HG03558 (cell line): ENCODE measurements at regions not wholly inside any gene's neighbourhood (a gene's known extent, or its start where the extent isn't known, plus 50 kb on each side); places are given as distances from the start of the nearest gene placed in this dataset.

Source experiments
- ATAC-seq: cut with Tn5 transposase; IDR thresholded peaks from one replicate; pipeline ENCODE4 v1.9.1; 2021; ENCODE audit warnings: moderate number of reproducible peaks; ENCODE audit not compliant: unreplicated experiment; ENCODE audit errors: extremely low read depth

DNA sequence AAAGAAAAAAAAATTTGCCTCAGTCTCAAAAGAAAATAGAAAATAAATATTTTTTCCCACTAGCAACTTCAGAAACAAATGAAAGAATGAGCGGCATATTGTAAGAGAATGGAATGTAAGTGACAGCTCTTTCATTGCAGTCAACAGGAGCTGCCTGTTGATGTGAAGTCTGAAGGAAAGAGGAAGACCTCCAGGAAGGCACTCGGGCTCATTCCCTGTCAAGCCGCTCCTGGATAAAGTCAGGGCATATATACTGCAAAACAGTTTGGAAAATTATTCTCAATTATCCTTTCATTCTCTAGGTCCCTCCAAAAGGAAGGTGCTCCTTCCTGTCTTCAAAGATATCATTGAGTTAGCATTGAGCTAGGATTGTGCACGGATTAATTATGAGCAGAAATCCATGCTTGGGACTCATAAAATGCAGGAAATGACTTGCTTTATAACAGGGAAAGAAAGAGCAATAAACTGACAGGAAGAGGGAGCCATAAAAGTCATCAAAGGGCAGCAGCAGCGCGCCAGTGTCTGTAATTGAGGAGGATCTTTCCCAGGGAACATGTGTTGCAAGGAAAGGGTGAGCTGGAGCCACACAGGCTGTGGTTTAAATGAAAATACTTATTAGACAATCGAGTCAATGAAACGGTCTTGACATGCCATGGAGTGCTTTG is 218.2 kb downstream of the C6orf118 start:
- ATAC-seq, result no peak

GRCh38 chr6:165090242-165090641 is 219.2 kb downstream of the C6orf118 start:
- ATAC-seq, result no peak

DNA sequence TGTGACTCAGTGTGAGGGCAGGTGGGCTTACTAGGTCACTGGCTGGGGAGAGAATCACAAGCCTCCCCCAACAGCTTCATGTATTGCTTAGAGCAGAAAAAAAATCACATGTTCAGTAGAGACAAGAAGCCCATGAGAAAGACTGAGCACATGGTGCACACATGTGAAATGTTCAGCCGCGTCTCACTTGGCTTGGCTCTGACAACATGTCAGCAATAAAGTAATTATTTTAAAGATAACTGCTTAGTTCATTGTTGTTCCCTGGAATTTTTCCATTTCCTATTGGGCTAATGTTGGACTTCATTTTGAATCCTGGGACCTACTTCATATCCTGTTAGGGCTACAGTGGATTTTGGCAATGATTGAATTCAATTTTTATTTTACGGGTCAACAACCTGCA is 222.6 kb downstream of the C6orf118 start:
- ATAC-seq, result no peak

- no peak for ATAC-seq
Measured at GRCh38 chr6:165082636-165083035, 226.8 kb downstream of the C6orf118 start.

DNA sequence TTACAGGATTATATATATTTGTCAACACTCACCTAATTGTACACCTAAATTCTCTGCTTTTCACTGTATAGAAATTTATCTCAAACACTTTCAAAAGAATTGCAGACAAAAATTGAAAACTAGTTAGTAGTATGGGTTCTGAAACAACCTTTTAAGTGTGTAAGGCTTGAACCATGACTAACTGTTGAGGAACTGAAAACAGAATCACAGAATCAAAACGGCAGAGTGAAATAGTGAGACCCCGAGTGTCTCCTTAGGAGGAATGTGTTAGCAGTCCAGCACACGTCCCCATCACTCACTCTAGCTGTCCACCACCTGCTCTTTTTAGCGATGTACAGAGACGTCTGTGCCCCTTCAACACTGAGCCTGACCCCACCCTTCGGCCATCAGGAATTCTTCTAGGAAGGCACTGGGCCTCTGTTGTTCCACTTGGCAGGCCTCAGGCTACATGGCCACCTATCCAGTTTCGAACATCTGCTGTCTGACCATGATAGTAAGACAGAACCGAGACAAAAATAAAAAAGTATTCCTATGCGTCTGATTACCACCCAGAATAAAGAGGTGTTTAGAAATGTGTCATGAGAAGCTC is 227.4 kb downstream of the C6orf118 start:
- ATAC-seq, result no peak

DNA sequence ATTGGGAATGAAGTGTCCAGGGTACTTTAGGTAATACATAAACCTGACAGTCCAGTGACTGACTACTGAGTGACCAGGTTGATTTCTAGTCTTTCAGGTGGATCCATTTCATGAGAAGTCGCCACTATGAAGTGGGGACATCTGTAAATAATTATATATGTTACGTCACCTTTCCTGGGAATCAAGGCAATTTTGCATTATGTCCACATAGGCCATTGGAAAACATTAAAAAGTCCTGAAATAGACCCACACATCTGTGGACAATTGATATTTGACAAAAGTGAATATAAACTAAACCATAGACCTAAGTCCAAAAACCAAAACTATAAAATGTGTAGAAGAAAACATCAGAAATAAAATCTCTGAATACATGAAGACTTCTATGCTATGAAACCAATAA is 231.5 kb downstream of the C6orf118 start:
- ATAC-seq, result no peak

GRCh38 chr6:165071906-165072305 is 237.5 kb downstream of the C6orf118 start:
- no peak for ATAC-seq

DNA sequence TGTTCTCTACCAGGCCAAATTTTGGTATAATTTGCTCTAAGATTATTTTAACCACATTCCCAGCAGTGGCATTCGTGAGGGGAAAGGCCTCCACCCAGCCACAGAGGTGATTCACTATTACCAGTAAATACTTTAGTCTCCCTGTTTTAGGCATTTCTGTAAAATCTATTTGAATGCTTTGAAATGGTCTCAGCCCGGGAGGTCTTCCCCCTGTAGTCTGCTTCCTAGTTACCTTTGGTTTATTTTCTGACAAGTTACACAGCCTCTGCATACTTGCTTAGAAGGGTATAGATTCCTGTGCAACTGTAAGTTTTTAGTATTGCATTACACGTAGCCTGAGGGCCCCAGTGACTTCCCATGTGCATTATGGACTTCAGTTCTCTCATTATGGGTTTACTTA is 248.7 kb downstream of the C6orf118 start:
- no peak for ATAC-seq

- ATAC-seq, result no peak
Measured at GRCh38 chr6:165059032-165059431, 250.4 kb downstream of the C6orf118 start.

DNA sequence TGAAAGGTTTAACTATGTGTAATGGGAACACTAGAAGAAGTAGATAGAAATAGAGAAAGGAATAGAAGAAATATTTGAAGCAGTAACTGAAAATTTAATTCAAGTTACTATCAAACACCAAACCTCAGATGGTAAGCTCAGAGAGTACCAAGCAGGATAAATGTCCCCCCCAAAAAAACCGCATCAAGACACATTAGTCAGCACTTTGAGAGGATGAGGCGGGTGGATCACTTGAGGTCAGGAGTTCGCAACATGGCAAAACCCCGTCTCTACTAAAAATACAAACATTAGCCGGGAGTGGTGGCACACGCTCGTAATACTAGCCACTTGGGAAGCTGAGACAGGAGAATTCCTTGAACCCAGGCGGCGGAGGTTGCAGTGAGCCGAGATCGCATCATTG is 253.1 kb downstream of the C6orf118 start:
- ATAC-seq, result no peak

DNA sequence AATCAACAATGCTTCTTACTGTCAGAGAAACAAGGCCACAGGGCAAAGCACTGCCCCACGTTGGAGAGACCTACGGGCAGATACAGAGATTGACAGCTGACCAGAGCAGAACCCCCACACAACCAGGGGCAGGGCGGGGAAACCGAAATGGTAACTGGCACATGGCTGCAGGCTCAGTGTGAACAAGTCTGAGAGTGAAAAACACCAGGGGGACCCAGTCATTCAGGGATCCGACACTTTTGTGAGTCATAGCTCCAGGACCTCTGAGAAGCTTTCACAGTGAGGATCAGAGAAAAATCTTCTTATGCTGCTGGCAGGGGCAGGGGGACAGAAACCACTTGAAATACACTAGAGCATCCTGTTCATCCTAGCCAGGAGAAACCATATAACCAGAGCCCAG is 254.2 kb downstream of the C6orf118 start:
- ATAC-seq, result no peak

DNA sequence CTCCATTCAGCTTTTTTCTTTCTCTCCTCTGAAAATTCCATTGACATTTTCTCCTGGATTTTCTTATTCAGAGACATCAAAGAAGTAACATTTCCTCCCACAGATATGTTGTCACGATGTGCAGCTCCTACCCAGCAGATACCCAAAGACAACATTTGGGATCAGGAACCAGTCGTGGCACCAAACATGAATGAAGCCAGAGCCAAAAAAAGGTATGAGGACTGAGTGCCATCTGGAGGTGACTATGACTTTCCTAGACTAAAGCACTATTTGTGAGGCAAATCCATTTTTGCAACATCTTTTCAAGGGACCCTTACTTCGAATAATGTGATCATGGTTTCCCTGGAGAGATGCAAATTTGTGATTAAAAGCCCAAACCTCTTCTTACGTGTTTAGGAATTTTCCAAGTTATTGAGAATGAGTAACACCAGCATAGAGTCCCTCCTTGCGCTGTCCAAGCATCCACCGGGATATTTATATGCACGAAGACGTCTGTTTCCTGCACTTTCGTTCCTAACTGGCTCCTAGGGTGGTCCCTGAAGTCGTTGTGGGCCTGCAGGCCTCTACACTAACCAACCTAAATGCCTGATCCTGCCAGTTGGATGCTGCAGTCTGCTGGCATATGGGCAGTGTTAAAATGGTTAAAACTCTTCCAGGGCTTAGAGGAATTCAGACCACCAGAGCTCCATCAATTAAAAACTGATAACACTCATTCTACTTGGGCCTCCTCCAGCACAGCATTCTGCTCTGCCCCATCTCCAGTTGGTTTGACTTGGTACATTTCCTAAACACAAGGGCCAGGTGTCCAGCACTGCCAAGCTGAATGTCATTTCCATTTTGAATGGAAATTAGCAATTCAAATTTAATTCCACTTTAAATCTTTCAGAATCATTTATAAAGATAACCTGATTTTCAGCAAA is 256.6 kb downstream of the C6orf118 start:
- ATAC-seq, result no peak

DNA sequence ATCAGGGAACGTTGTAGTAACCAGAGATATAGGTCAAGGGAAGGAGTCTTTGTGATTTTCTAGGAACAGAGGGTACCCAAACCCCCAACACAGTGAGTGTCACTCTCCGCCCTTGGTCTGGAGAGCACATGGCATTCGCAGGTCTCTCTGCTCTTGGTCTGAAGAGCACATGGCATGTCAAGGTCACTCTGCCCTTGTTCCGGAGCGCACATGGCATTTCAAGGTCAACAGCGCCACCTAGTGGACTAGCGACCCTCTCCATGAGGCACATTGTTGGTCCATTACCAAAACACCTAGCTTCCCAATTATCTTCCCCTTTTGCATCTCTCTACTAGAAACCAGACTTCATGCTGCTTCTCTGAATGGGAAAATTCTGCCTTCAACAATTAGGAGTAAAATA is 260.0 kb downstream of the C6orf118 start:
- ATAC-seq, result no peak

DNA sequence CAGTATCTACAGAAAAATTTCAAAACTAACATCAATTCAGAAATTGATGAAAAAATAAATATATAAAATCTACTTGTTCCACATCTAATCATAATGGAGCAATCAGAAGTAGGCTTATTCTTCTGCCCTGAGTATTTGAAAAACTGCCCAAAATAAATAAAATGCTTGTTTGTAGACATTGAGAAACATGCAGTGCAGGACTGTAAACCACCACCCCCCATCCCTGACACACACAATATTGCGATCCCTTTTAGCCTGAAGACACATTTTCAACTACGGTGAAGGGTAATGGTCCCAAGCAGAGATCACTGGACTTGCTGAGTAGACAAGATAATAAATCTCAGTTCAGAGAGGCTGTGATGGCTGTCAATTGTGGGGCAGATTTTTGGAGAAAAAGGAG is 261.5 kb downstream of the C6orf118 start:
- ATAC-seq, result no peak

- no peak for ATAC-seq
Measured at GRCh38 chr6:165045631-165046030, 263.8 kb downstream of the C6orf118 start.

DNA sequence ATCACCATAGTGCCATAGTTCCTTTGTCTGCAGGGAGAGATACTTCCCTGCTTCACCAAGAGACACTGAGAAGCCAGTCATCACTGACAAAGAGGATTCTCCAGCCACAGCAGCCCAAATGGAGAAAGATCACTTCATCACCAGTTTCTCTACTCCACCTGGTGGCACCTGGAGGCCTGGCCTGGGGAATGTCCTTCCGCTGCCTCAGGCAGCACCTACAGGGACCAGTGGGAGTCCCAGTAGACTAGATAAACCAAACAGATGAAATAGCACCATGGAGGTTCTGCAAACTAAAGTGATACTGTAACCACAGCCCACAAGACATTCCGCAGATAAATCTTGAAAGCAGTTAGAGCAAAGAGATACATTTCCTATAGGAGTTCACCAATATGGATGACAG is 266.5 kb downstream of the C6orf118 start:
- no peak for ATAC-seq

DNA sequence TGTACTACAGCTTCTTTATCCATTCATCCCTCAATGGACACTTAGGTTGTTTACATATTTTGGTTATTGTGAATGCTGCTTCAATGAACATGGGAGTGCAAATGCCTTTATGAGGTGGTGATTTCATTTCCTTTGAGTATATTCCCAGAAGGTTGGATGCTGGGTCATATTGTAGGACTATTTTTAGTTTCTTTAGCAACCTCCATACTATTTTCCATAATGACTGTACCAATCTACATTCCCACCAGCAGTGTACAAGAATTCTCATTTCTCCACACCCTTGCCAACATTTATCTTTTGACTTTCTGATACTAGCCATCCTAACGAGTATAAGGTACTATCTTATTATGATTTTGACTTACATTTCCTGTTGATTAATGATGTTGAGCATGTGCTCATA is 269.0 kb downstream of the C6orf118 start:
- ATAC-seq, result no peak

DNA sequence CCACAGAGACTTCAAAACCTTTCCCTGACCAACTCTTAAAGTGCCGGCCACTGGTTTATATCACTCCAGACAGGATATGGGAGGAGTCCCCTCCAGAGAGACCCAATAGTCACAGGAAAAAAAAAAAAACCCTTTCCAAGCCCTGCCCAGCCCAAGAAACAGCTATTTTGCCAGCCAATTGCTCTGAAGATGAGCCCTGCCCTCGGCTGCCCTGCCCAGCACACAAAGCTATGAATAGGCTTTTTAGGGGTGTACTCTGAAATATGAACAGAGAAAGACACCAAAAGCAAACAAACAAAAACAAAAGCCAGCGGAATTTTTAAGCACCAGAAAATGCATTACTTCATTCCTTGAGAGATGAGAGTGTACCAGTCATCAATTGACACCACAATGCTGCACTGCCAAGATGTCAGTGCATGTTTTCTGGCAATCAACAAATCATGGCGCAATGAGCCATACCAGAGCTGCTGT is 275.1 kb downstream of the C6orf118 start:
- ATAC-seq, result no peak

GRCh38 chr6:165031502-165031901 is 277.9 kb downstream of the C6orf118 start:
- ATAC-seq, result no peak

GRCh38 chr6:165025040-165025439 is 284.4 kb downstream of the C6orf118 start:
- ATAC-seq, result no peak

- no peak for ATAC-seq
Measured at GRCh38 chr6:165019681-165020080, 289.7 kb downstream of the C6orf118 start.
